ENCODE measurements at regions not wholly inside any gene's neighbourhood (a gene's known extent, or its start where the extent isn't known, plus 50 kb on each side); places are given as distances from the start of the nearest gene placed in this dataset.

DNA sequence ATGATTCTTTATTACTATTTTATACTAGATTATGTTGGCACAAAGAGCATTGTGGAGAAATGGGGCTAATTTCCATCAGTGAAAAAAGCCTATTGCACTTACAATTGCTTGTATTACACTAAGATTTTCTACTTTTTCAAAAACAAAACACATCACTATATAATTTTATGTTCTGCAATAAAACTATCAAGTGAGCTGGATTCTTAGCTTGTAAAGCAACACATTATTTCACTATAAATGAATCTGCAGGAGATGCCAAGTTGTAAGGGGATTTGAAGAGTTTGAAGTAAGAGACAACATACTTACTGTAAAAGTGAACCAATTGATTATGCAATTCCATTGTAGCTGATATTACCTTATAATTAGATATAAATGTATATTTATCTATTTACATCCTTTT, 333.3 kb upstream of the SEMA3D start:
- Histone ChIP-seq H3K4me3 (ENCODE audit: low read length) (no peak overlapping the region), H3K36me3 (ENCODE audit: control insufficient read depth, insufficient read depth, low read length) (no peaks in the 10 kb centered on the region), H3K4me1 (ENCODE audit: control insufficient read depth, insufficient read depth, low read length) (no peaks in the 10 kb centered on the region), H3K27me3 (ENCODE audit: control insufficient read depth, insufficient read depth, low read length, poor library complexity, severe bottlenecking) (no peaks in the 10 kb centered on the region), H3K9me3 (ENCODE audit: control insufficient read depth, low read length) (no peaks in the 10 kb centered on the region), H3K27ac (ENCODE audit: low read depth, low read length) (no peak overlapping the region), H3K9ac (ENCODE audit: extremely low read depth, low read length, poor library complexity, severe bottlenecking) (no peak overlapping the region)
- Mint-ChIP-seq H3K4me1 (no peaks in the 10 kb centered on the region), H3K27ac (no peak overlapping the region), H3K4me3 (no peak overlapping the region), H3K9me3 (no peaks in the 10 kb centered on the region), H3K36me3 (ENCODE audit: low read depth) (no peaks in the 10 kb centered on the region), H3K27me3 (ENCODE audit: insufficient read depth) (no peaks in the 10 kb centered on the region)
- no peak for TF ChIP-seq CTCF (conservative IDR thresholded peaks at IDR 0.05)
- DNase-seq, result no peak

DNA sequence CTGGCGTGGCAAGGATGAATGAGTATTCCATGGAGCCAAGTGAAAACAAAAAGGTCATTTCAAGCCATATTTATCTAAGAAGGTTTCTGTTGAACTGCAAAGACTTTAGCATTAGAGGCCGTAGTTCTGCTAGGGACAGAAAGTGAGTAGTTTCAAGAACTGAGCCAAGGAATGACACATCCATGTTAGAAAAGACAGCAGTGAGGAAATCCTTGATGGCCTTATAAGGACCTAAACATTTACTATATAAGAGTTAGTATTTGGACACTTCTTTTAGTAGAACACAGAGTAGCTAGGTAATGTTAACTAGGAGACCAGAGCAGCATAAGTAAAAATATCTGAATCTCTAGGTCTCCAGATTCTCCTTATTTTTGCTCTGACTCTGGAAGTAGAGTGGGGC, 329.8 kb upstream of the SEMA3D start:
- WGBS, 2 experiments (ENCODE audit: insufficient coverage in 1 of 2, insufficient read length in 1 of 2), result 83 to 89% methylated on average over 1 to 2 of the region's 2 CpGs
- H3K4me1 Mint-ChIP-seq, result no peaks in the 10 kb centered on the region

GRCh38 chr7:85512790-85513189, 325.9 kb upstream of the SEMA3D start:
- no peaks in the 10 kb centered on the region for H3K4me1 ChIP-seq (ENCODE audit: control insufficient read depth, insufficient read depth, low read length)
- H3K4me3 ChIP-seq (ENCODE audit: low read length), result no peak overlapping the region
- no peaks in the 10 kb centered on the region for H3K27me3 Mint-ChIP-seq (ENCODE audit: insufficient read depth)
- peaks cover 4% of the 10 kb centered on the region for H3K4me1 Mint-ChIP-seq
- H3K9ac ChIP-seq (ENCODE audit: extremely low read depth, low read length, poor library complexity, severe bottlenecking), result no peak overlapping the region
- no peaks in the 10 kb centered on the region for H3K9me3 ChIP-seq (ENCODE audit: control insufficient read depth, low read length)
- H3K4me3 Mint-ChIP-seq, result no peak overlapping the region
- H3K27ac ChIP-seq (ENCODE audit: low read depth, low read length), result no peak overlapping the region
- no peak for DNase-seq
- H3K9me3 Mint-ChIP-seq, result peaks cover 3% of the 10 kb centered on the region
- H3K36me3 Mint-ChIP-seq (ENCODE audit: low read depth), result no peaks in the 10 kb centered on the region
- no peaks in the 10 kb centered on the region for H3K36me3 ChIP-seq (ENCODE audit: control insufficient read depth, insufficient read depth, low read length)
- H3K27me3 ChIP-seq (ENCODE audit: control insufficient read depth, insufficient read depth, low read length, poor library complexity, severe bottlenecking), result no peaks in the 10 kb centered on the region
- no peak for TF ChIP-seq CTCF (conservative IDR thresholded peaks at IDR 0.05)
- no peak overlapping the region for H3K27ac Mint-ChIP-seq

More for the DNA sequence above, 329.8 kb upstream of the SEMA3D start:
- no peak for DNase-seq
- no peak overlapping the region for H3K27ac ChIP-seq (ENCODE audit: low read depth, low read length)
- H3K27ac Mint-ChIP-seq, result no peak overlapping the region
- no peak overlapping the region for H3K4me3 ChIP-seq (ENCODE audit: low read length)
- H3K4me3 Mint-ChIP-seq, result no peak overlapping the region
- TF ChIP-seq CTCF (conservative IDR thresholded peaks at IDR 0.05), result no peak
- no peaks in the 10 kb centered on the region for H3K36me3 ChIP-seq (ENCODE audit: control insufficient read depth, insufficient read depth, low read length)
- no peaks in the 10 kb centered on the region for H3K36me3 Mint-ChIP-seq (ENCODE audit: low read depth)
- H3K9me3 ChIP-seq (ENCODE audit: control insufficient read depth, low read length), result no peaks in the 10 kb centered on the region
- no peaks in the 10 kb centered on the region for H3K27me3 ChIP-seq (ENCODE audit: control insufficient read depth, insufficient read depth, low read length, poor library complexity, severe bottlenecking)
- H3K9me3 Mint-ChIP-seq, result peaks cover 3% of the 10 kb centered on the region
- no peaks in the 10 kb centered on the region for H3K4me1 ChIP-seq (ENCODE audit: control insufficient read depth, insufficient read depth, low read length)
- no peak overlapping the region for H3K9ac ChIP-seq (ENCODE audit: extremely low read depth, low read length, poor library complexity, severe bottlenecking)
- H3K27me3 Mint-ChIP-seq (ENCODE audit: insufficient read depth), result no peaks in the 10 kb centered on the region
